Cardiac muscle cell (in vitro differentiated cells and primary cell): ENCODE measurements at regions not wholly inside any gene's neighbourhood (a gene's known extent, or its start where the extent isn't known, plus 50 kb on each side); places are given as distances from the start of the nearest gene placed in this dataset.
"Not testable (repeated sequence)": the region's sequence is repeated elsewhere in the genome, so short reads cannot be mapped to it uniquely, and the experiment has no call there.

Experiments
- DNase-seq, 2 donors: peaks; one replicate each; pipeline versions ENCODE4 v3.0.0 to v3.0.0-alpha.2; 2010 to 2017; ENCODE audit warnings: low read depth in 1 of 2, low spot score in 1 of 2
- H3K27ac ChIP-seq: fragments of 200-600 bp; sonication (generic); 2 replicates; pipeline ENCODE4 v1.5.1; 2016
- H3K27me3 ChIP-seq: fragments of 200-600 bp; sonication (generic); 2 replicates; pipeline ENCODE4 v1.6.0; 2016; ENCODE audit warnings: control low read depth
- H3K36me3 ChIP-seq: fragments of 200-600 bp; sonication (generic); 2 replicates; pipeline ENCODE4 v1.5.1; 2016; ENCODE audit warnings: control low read depth
- H3K4me1 ChIP-seq: fragments of 200-600 bp; sonication (generic); 2 replicates; pipeline ENCODE4 v1.8.1; 2017; ENCODE audit warnings: low read depth, mild to moderate bottlenecking, mixed run types
- H3K4me3 ChIP-seq: fragments of 200-600 bp; sonication (generic); 2 replicates; pipeline ENCODE4 v1.5.1; 2016; ENCODE audit warnings: mild to moderate bottlenecking
- H3K9me3 ChIP-seq: fragments of 200-600 bp; sonication (generic); 2 replicates; pipeline ENCODE4 v1.5.1; 2017; ENCODE audit warnings: low read depth, mild to moderate bottlenecking, control low read depth
- CTCF ChIP-seq: IDR thresholded peaks from 2 replicates; pipeline ENCODE4 v1.5.1; 2012; ENCODE audit warnings: low read depth, mild to moderate bottlenecking, low read length

- no peak overlapping the region for H3K27ac ChIP-seq
- no peak overlapping the region for H3K4me3 ChIP-seq
- no peaks in the 10 kb centered on the region for H3K9me3 ChIP-seq
- H3K27me3 ChIP-seq: no peaks in the 10 kb centered on the region
- H3K4me1 ChIP-seq: no peaks in the 10 kb centered on the region
- DNase-seq: no peak
- no peaks in the 10 kb centered on the region for H3K36me3 ChIP-seq
- TF ChIP-seq CTCF: no peak
Measured at GRCh38 chr2:171266102-171266501, 105.4 kb upstream of the TLK1 start.

- H3K4me1 ChIP-seq, H3K27ac ChIP-seq, DNase-seq, H3K27me3 ChIP-seq, H3K9me3 ChIP-seq, H3K36me3 ChIP-seq, H3K4me3 ChIP-seq: not testable (repeated sequence)
Measured at GRCh38 chr2:171261529-171261928, 100.8 kb upstream of the TLK1 start.

GRCh38 chr2:171260471-171261424 lies 100.1 kb upstream of the TLK1 start:
- Histone ChIP-seq H3K36me3 (no peaks in the 10 kb centered on the region), H3K9me3 (no peaks in the 10 kb centered on the region), H3K4me3 (no peak overlapping the region), H3K27ac (no peak overlapping the region), H3K4me1 (no peaks in the 10 kb centered on the region), H3K27me3 (no peaks in the 10 kb centered on the region)
- DNase-seq: no peak
- no peak for TF ChIP-seq CTCF

GRCh38 chr2:171254666-171255065 lies 94.0 kb upstream of the TLK1 start:
- H3K27ac ChIP-seq: no peak overlapping the region
- no peaks in the 10 kb centered on the region for H3K4me1 ChIP-seq
- no peak overlapping the region for H3K4me3 ChIP-seq
- no peaks in the 10 kb centered on the region for H3K9me3 ChIP-seq
- TF ChIP-seq CTCF: no peak
- H3K36me3 ChIP-seq: no peaks in the 10 kb centered on the region
- no peak for DNase-seq
- H3K27me3 ChIP-seq: no peaks in the 10 kb centered on the region

- H3K36me3 ChIP-seq: no peaks in the 10 kb centered on the region
- DNase-seq: no peak
- no peak for TF ChIP-seq CTCF
- no peak overlapping the region for H3K4me3 ChIP-seq
- no peaks in the 10 kb centered on the region for H3K27me3 ChIP-seq
- H3K4me1 ChIP-seq: no peaks in the 10 kb centered on the region
- no peak overlapping the region for H3K27ac ChIP-seq
- H3K9me3 ChIP-seq: no peaks in the 10 kb centered on the region
Measured at GRCh38 chr2:171253900-171254650, 93.4 kb upstream of the TLK1 start.

- no peak for DNase-seq
Measured at GRCh38 chr2:171253279-171253678, 92.6 kb upstream of the TLK1 start.

More at GRCh38 chr2:171253279-171253678, 92.6 kb upstream of the TLK1 start:
- no peak overlapping the region for H3K27ac ChIP-seq
- no peaks in the 10 kb centered on the region for H3K27me3 ChIP-seq
- TF ChIP-seq CTCF: no peak
- no peaks in the 10 kb centered on the region for H3K4me1 ChIP-seq
- no peaks in the 10 kb centered on the region for H3K36me3 ChIP-seq
- H3K4me3 ChIP-seq: no peak overlapping the region
- H3K9me3 ChIP-seq: no peaks in the 10 kb centered on the region
